GM21528 (cell line): ENCODE measurements at regions not wholly inside any gene's neighbourhood (a gene's known extent, or its start where the extent isn't known, plus 50 kb on each side); places are given as distances from the start of the nearest gene placed in this dataset.

ENCODE experiments used
- ATAC-seq: cut with Tn5 transposase; IDR thresholded peaks from one replicate; pipeline ENCODE4 v1.9.1; 2021; ENCODE audit warnings: mild to moderate bottlenecking, moderate library complexity; ENCODE audit not compliant: unreplicated experiment, low FRiP score

GRCh38 chr5:116363780-116364179 lies 210.8 kb downstream of the SEMA6A start:
- no peak for ATAC-seq

- ATAC-seq, result no peak
Observed at GRCh38 chr5:116361979-116362577, 212.5 kb downstream of the SEMA6A start.

DNA sequence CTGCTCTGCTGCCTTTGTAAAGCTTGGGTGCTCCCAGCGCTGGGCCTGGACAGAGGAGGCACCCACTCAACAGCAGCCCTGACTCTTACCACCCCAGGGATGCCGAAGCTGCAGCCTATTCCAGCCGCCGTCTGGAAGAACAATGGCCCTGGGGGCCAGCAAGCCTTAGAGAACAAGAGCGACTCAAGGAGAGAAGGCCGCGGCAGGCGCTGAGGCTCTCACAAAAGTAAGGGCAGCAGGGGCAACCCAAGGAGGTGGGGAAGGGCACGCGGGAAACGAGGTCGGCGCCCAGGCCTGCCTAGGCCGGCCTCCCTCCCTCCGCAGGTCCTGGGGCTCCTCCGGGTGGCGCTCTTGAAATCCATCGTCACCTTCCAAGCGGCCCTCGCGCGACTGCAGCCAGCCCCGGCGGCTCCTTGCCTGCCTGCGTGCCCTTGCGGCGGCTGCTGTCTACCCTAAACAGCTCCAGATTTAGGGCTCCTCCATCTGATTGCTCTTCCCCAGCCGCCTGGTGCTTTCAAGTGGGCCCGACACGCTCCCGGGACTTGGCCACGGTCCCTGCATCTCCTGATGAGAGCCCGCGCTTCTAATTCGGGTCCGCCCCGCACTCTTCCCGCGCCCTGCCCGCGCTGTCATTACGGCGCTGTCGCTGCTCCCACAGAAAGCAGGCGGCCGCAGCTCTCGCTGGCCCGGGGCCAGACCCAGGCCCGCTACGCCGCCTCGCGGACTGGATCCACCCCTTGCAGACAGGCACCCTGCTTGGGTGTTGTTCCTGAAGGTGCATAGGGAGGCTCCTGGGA lies 213.3 kb downstream of the SEMA6A start:
- ATAC-seq, result no peak

DNA sequence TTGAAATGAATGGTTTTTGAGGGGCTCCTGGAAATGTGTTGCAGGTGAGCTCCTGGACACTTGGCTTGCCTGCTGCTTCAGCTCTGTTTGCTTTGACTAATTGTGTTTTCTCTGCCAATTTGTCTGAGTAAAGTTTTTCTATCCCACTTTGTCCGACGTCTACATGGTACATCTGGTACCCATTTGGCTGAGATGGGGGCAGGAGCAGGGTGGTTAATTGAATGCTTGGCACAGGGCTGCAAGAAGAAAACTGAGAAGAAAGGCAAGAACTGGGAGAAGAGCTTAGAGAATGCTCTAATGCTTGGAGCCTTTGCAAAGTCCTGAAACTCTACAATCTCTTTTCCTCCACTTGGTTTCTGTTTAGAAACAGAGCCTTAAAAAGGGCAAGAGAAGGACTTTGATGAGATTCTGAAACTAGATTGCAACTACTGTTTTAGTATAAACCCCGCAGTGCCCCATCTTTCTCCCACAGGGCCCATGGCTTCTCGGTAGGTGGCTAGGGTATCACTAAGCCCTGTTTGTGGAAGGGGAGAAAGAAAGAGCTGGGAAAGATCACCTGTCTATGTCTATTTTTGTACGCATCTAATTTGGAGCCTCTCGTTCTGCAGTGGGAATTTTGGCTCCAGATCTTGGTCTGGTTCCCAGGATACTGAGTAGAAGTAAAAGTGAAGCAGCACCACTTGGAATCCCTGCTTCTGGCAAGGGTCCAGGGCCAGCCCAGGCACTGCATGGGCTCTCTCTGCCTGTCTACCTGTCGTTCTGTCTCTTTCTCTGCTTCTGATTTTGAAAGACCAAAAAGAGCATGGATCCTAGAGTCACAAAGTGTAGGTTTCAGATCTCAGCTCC lies 214.4 kb downstream of the SEMA6A start:
- ATAC-seq, result no peak

GRCh38 chr5:116359592-116359991 lies 215.0 kb downstream of the SEMA6A start:
- no peak for ATAC-seq

DNA sequence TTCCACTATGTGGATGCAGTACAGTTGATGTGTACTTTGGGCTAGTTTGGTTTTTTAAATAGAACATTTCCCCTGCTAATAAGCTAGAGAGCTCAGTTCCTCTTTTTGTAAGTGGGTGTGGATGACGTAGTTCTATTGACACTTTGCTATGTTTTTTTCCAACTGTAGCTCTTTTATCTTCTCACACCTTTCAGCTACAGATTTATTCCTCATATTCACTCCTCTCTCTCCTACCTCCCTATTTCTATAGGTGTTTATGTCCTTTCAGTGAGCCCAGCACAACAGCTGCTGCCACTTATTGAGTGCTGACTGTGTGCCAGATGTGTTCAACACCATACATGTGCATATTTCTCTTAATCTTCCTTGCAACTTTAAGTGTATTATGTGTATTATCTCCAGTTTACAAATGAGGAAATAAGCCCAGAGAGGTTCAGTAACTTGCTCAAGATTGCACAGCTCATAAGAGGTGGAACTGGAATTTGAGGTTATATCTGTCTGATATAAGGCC lies 215.7 kb downstream of the SEMA6A start:
- peak; percentile 98 for ATAC-seq

DNA sequence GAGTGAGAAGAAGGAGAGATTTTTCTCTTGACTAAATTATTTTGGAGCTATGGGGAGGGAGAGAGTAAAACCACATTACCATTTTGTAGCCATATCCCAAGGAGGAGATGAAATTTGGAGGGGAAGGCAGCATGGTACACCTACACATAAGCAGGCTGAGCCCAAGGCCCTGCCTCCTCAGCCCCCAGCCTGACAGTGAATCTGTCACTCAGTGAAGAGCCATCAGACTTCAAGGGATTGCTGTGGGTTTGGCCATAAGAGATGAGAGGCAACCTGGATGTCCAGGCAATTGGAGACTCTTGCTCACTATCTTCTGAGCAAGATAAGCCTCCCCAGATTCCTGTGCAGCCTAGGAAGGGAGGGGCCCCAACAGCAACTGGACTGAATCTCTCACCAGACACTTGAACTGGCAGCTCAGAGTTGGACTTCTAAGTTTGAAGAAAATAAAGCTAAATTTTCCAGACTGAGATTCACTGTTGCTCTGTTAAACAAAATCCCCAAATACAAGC lies 216.6 kb downstream of the SEMA6A start:
- no peak for ATAC-seq

GRCh38 chr5:116355819-116356601 lies 218.6 kb downstream of the SEMA6A start:
- no peak for ATAC-seq

DNA sequence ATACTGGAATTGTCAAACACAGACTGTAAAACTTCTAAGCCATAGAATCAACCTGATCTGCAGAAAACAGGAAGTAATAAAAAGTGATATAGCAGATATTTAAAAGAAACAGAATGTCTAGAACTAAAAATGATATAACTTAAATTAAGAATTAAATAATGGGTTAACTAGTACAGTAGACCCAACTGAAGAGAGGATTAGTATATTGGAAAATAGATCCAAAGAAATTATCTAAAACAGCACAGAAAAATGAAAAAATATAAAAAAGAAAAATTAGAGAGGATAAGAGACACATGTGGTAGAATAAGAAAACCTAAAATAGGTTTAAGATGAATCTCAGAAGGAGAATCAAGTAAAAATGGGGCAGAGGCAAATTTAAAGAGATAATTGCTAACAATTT lies 219.9 kb downstream of the SEMA6A start:
- ATAC-seq, result no peak

GRCh38 chr5:116347657-116348056 lies 227.0 kb downstream of the SEMA6A start:
- no peak for ATAC-seq

- no peak for ATAC-seq
Observed at GRCh38 chr5:116343961-116344360, 230.7 kb downstream of the SEMA6A start.
